Trophoblast cell (in vitro differentiated cells and primary cell): ENCODE measurements at regions not wholly inside any gene's neighbourhood (a gene's known extent, or its start where the extent isn't known, plus 50 kb on each side); places are given as distances from the start of the nearest gene placed in this dataset.

Source experiments
- DNase-seq, 2 donors: peaks; one replicate each; pipeline ENCODE4 v3.0.0-alpha.2; 2016
- H2AFZ ChIP-seq: 2 replicates; pipeline ENCODE4 v1.6.1; 2013; ENCODE audit warnings: low read length, moderate library complexity, mild to moderate bottlenecking; ENCODE audit not compliant: insufficient read depth, poor library complexity
- H2AK5ac ChIP-seq: 2 replicates; pipeline ENCODE4 v1.6.1; 2013; ENCODE audit warnings: mild to moderate bottlenecking, low read length
- H2BK120ac ChIP-seq: 2 replicates; pipeline ENCODE4 v1.6.1; 2013; ENCODE audit warnings: low read length, mild to moderate bottlenecking, moderate library complexity; ENCODE audit not compliant: insufficient read depth, poor library complexity
- H2BK12ac ChIP-seq: 2 replicates; pipeline ENCODE4 v1.6.1; 2013; ENCODE audit warnings: mild to moderate bottlenecking, low read length, moderate library complexity
- H2BK5ac ChIP-seq: 2 replicates; pipeline ENCODE4 v1.6.1; 2013; ENCODE audit warnings: low read length, low read depth, moderate library complexity, mild to moderate bottlenecking; ENCODE audit not compliant: poor library complexity
- H3K14ac ChIP-seq: 2 replicates; pipeline ENCODE4 v1.6.1; 2013; ENCODE audit warnings: mild to moderate bottlenecking, low read length
- H3K18ac ChIP-seq: 2 replicates; pipeline ENCODE4 v1.6.1; 2013; ENCODE audit warnings: mild to moderate bottlenecking, low read length
- H3K23ac ChIP-seq: 2 replicates; pipeline ENCODE4 v1.6.1; 2013; ENCODE audit warnings: low read length
- H3K27ac ChIP-seq: 2 replicates; pipeline ENCODE4 v1.5.1; 2013; ENCODE audit warnings: low read depth, mild to moderate bottlenecking, inconsistent platforms, low read length, moderate library complexity
- H3K27me3 ChIP-seq: 2 replicates; pipeline ENCODE4 v1.6.1; 2013; ENCODE audit warnings: inconsistent platforms, mild to moderate bottlenecking, low read length, moderate library complexity; ENCODE audit not compliant: insufficient read depth
- H3K36me3 ChIP-seq, 2 experiments: 1 replicate in 1 of 2; 2 replicates in 1 of 2; pipeline ENCODE4 v1.6.1; 2013; ENCODE audit warnings: low read length in 2 of 2, mild to moderate bottlenecking in 2 of 2, moderate library complexity in 1 of 2; ENCODE audit not compliant: insufficient read depth in 2 of 2, control insufficient read depth in 1 of 2
- H3K4ac ChIP-seq: 2 replicates; pipeline ENCODE4 v1.6.1; 2013; ENCODE audit warnings: low read depth, mild to moderate bottlenecking, low read length, moderate library complexity
- H3K4me1 ChIP-seq, 2 experiments: 1 replicate in 1 of 2; 2 replicates in 1 of 2; pipeline ENCODE4 v1.6.1; 2013; ENCODE audit warnings: low read length in 2 of 2, mild to moderate bottlenecking in 2 of 2, moderate library complexity in 1 of 2; ENCODE audit not compliant: insufficient read depth in 2 of 2, control insufficient read depth in 1 of 2
- H3K4me2 ChIP-seq: 2 replicates; pipeline ENCODE4 v1.6.1; 2013; ENCODE audit warnings: inconsistent platforms, mild to moderate bottlenecking, low read length, moderate library complexity
- H3K4me3 ChIP-seq: 2 replicates; pipeline ENCODE4 v1.5.1; 2013; ENCODE audit warnings: mild to moderate bottlenecking, low read depth, low read length, inconsistent platforms
- H3K79me1 ChIP-seq: one replicate; pipeline ENCODE4 v1.6.1; 2013; ENCODE audit warnings: low read length
- H3K79me2 ChIP-seq: 2 replicates; pipeline ENCODE4 v1.6.1; 2013; ENCODE audit warnings: low read length, mild to moderate bottlenecking; ENCODE audit not compliant: control insufficient read depth, insufficient read depth, poor library complexity
- H3K9ac ChIP-seq: 2 replicates; pipeline ENCODE4 v1.6.1; 2013; ENCODE audit warnings: mild to moderate bottlenecking, low read length
- H3K9me3 ChIP-seq: 2 replicates; pipeline ENCODE4 v1.6.1; 2013; ENCODE audit warnings: low read depth, mild to moderate bottlenecking, control low read depth, inconsistent platforms, low read length; ENCODE audit not compliant: insufficient read depth
- H4K12ac ChIP-seq: 2 replicates; pipeline ENCODE4 v1.6.1; 2013; ENCODE audit warnings: low read depth, mild to moderate bottlenecking, low read length, moderate library complexity
- H4K8ac ChIP-seq: 2 replicates; pipeline ENCODE4 v1.6.1; 2013; ENCODE audit warnings: low read depth, mild to moderate bottlenecking, low read length, moderate library complexity
- H4K91ac ChIP-seq: one replicate; pipeline ENCODE4 v1.6.1; 2013; ENCODE audit warnings: low read depth, mild to moderate bottlenecking, low read length, moderate library complexity
- WGBS: extraction: QIAGEN DNeasy Blood & Tissue Kit; methylation state at CpG from one replicate; pipeline ENCODE4 v1.1.7; 2013; ENCODE audit warnings: missing lambda C conversion rate; ENCODE audit not compliant: insufficient read length, insufficient coverage; ENCODE audit errors: extremely low coverage; 5-methylcytosine and 5-hydroxymethylcytosine counted together

DNA sequence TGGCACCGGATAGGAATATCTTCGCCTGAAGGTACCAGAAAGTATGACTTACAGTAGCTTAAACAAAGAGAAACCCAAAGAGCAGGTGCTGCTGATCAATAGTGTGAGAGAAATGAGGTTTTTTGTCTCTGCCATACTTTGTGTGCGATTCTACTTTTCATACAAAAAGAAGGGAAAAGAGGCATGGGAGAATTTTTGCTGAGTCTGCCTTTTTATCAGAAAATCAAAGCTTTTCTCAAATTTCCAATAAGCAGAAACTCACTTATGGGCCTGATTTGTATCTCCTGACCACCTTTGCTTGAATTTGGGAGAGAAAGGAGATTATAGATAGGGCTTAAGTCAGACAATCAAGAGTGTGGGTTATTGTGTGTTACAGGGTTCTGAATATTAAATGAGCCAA, 65.5 kb upstream of the TAF11L2 start:
- no peak overlapping the region for H4K91ac ChIP-seq
- H3K18ac ChIP-seq, result no peak overlapping the region
- H3K79me2 ChIP-seq, result no peaks in the 10 kb centered on the region
- H3K9me3 ChIP-seq, result no peaks in the 10 kb centered on the region
- H3K4me2 ChIP-seq, result no peak overlapping the region
- H3K27me3 ChIP-seq, result no peaks in the 10 kb centered on the region
- no peak overlapping the region for H4K12ac ChIP-seq
- no peak overlapping the region for H2AFZ ChIP-seq
- H3K9ac ChIP-seq, result no peak overlapping the region
- H3K4me3 ChIP-seq, result no peak overlapping the region
- no peak overlapping the region for H3K14ac ChIP-seq
- H3K4me1 ChIP-seq, result peaks cover 7 to 10% of the 10 kb centered on the region in 2 experiments
- H2BK120ac ChIP-seq, result no peak overlapping the region
- no peaks in the 10 kb centered on the region for H3K79me1 ChIP-seq
- H2AK5ac ChIP-seq, result no peak overlapping the region
- H3K4ac ChIP-seq, result no peak overlapping the region
- no CpG with 5 or more reads among the region's 3 CpGs for WGBS
- H3K23ac ChIP-seq, result no peak overlapping the region
- H3K36me3 ChIP-seq, result no peaks in the 10 kb centered on the region
- H2BK12ac ChIP-seq, result no peak overlapping the region
- no peak overlapping the region for H2BK5ac ChIP-seq
- no peak overlapping the region for H4K8ac ChIP-seq
- DNase-seq, result no peak
- H3K27ac ChIP-seq, result no peak overlapping the region

DNA sequence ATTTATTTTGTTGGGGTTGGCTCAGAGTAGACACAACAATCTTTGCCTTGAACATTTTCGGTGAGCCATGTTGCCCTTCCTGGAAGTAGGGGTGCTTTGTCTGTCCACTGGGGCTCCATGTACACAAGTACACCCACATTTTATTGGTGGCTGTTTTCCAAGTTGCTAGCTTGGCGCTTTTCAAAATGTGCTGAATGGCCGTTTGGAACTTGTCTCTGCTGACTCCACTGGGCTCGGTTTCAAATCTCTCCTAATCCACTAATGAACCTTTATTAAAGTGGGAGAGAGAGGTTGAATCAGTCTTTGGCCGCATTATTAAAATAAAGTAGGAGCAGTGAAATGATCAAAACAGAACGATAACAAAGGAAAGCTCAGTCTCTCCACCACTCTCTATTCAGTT, 64.6 kb upstream of the TAF11L2 start:
- no peak overlapping the region for H3K9ac ChIP-seq
- no peaks in the 10 kb centered on the region for H3K79me2 ChIP-seq
- H2BK5ac ChIP-seq, result no peak overlapping the region
- no peaks in the 10 kb centered on the region for H3K79me1 ChIP-seq
- no peak overlapping the region for H3K4ac ChIP-seq
- H2BK12ac ChIP-seq, result no peak overlapping the region
- H2AFZ ChIP-seq, result no peak overlapping the region
- H3K4me2 ChIP-seq, result no peak overlapping the region
- no peak overlapping the region for H3K14ac ChIP-seq
- H3K27me3 ChIP-seq, result no peaks in the 10 kb centered on the region
- H2BK120ac ChIP-seq, result no peak overlapping the region
- H4K8ac ChIP-seq, result no peak overlapping the region
- H4K91ac ChIP-seq, result no peak overlapping the region
- no peaks in the 10 kb centered on the region for H3K36me3 ChIP-seq
- H3K27ac ChIP-seq, result no peak overlapping the region
- no peak overlapping the region for H2AK5ac ChIP-seq
- H3K9me3 ChIP-seq, result no peaks in the 10 kb centered on the region
- no peak for DNase-seq
- no peak overlapping the region for H4K12ac ChIP-seq
- no peak overlapping the region for H3K23ac ChIP-seq
- no CpG with 5 or more reads among the region's 6 CpGs for WGBS
- H3K18ac ChIP-seq, result no peak overlapping the region
- no peak overlapping the region for H3K4me3 ChIP-seq
- peaks cover 7 to 10% of the 10 kb centered on the region in 2 experiments for H3K4me1 ChIP-seq

DNA sequence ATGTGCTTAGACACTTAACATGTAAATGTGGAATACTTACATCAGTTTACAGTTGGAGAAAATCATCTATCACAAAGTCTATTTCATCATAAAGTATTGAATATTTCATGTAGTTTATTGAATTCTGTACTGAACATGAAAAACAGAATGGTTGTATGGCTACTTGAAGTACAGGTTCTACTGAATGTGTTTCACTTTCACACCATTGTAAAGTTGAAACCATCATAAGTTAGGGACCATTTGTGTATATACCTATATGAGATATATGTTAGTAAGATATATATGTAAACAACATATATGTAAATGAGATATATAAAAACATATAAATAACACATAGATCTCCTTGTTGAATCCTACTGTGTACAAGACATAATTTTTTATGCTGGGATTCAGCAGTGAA, 63.0 kb upstream of the TAF11L2 start:
- no peak overlapping the region for H4K12ac ChIP-seq
- H3K4me2 ChIP-seq, result no peak overlapping the region
- no peak overlapping the region for H2BK5ac ChIP-seq
- H3K27ac ChIP-seq, result no peak overlapping the region
- no peak overlapping the region for H3K14ac ChIP-seq
- no peak for DNase-seq
- no peak overlapping the region for H4K8ac ChIP-seq
- H3K4ac ChIP-seq, result no peak overlapping the region
- H2AFZ ChIP-seq, result no peak overlapping the region
- H3K18ac ChIP-seq, result no peak overlapping the region
- no peak overlapping the region for H3K4me3 ChIP-seq
- no peak overlapping the region for H2BK12ac ChIP-seq
- no peak overlapping the region for H4K91ac ChIP-seq
- no peaks in the 10 kb centered on the region for H3K36me3 ChIP-seq
- no peak overlapping the region for H3K9ac ChIP-seq
- peaks cover 6 to 7% of the 10 kb centered on the region in 2 experiments for H3K4me1 ChIP-seq
- no peak overlapping the region for H3K23ac ChIP-seq
- H3K79me2 ChIP-seq, result no peaks in the 10 kb centered on the region
- no peak overlapping the region for H2BK120ac ChIP-seq
- H3K27me3 ChIP-seq, result no peaks in the 10 kb centered on the region
- H3K9me3 ChIP-seq, result no peaks in the 10 kb centered on the region
- no peaks in the 10 kb centered on the region for H3K79me1 ChIP-seq
- H2AK5ac ChIP-seq, result no peak overlapping the region

DNA sequence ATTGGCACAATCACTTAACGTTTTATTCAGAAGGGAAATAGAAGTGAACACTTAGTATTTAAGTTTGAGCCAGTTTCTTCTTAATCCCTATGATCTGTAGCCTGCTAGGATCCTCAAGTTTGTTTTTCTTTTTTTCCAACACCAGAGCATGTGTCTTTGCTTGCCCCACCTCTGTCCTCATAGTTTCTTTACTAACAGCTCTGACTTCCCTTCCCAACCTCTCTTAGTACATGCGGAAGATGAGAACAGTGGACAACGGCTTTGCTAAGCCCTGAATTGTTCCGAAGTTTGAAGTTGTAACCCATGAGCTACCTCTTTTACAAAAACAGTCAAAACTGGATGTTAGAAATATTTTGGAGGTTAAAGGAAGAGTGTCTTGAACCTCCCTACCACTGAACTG, 61.7 kb upstream of the TAF11L2 start:
- H3K79me1 ChIP-seq, result no peaks in the 10 kb centered on the region
- no peak for DNase-seq
- H3K36me3 ChIP-seq, result no peaks in the 10 kb centered on the region
- no peak overlapping the region for H4K91ac ChIP-seq
- no peak overlapping the region for H3K14ac ChIP-seq
- H2BK120ac ChIP-seq, result no peak overlapping the region
- WGBS, result no CpG with 5 or more reads among the region's 4 CpGs
- no peak overlapping the region for H2AFZ ChIP-seq
- H3K9me3 ChIP-seq, result no peaks in the 10 kb centered on the region
- no peak overlapping the region for H2BK12ac ChIP-seq
- H3K23ac ChIP-seq, result no peak overlapping the region
- H3K79me2 ChIP-seq, result no peaks in the 10 kb centered on the region
- H4K12ac ChIP-seq, result no peak overlapping the region
- no peaks in the 10 kb centered on the region for H3K27me3 ChIP-seq
- H3K9ac ChIP-seq, result no peak overlapping the region
- H3K4me2 ChIP-seq, result no peak overlapping the region
- no peak overlapping the region for H3K4me3 ChIP-seq
- no peak overlapping the region for H3K4ac ChIP-seq
- no peak overlapping the region for H3K18ac ChIP-seq
- no peak overlapping the region for H3K27ac ChIP-seq
- no peaks in the 10 kb centered on the region for H3K4me1 ChIP-seq
- no peak overlapping the region for H2AK5ac ChIP-seq
- H2BK5ac ChIP-seq, result no peak overlapping the region
- H4K8ac ChIP-seq, result no peak overlapping the region
